ENCODE measurements at regions not wholly inside any gene's neighbourhood (a gene's known extent, or its start where the extent isn't known, plus 50 kb on each side); places are given as distances from the start of the nearest gene placed in this dataset.

DNA sequence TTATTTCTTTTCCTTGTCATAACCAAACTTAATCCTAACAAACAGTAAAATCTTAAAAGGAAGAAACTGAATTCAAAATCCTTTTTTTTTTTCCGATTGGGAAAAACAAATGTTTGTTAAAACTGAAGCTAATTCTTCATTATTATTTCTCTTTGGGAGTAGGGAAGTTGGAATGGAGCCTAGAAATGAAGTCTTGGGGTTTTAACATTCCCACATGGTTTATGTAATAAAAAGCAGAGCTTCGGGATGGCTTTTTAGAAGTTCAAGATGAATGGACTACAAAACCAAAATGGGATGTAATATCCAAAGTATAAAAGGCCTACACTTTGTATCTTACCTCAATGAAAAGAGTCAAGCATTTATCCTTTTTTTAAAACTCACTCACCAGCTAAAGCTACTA lies 189.0 kb upstream of the TMC3 start (continued):
- TF ChIP-seq, protein P1, sequence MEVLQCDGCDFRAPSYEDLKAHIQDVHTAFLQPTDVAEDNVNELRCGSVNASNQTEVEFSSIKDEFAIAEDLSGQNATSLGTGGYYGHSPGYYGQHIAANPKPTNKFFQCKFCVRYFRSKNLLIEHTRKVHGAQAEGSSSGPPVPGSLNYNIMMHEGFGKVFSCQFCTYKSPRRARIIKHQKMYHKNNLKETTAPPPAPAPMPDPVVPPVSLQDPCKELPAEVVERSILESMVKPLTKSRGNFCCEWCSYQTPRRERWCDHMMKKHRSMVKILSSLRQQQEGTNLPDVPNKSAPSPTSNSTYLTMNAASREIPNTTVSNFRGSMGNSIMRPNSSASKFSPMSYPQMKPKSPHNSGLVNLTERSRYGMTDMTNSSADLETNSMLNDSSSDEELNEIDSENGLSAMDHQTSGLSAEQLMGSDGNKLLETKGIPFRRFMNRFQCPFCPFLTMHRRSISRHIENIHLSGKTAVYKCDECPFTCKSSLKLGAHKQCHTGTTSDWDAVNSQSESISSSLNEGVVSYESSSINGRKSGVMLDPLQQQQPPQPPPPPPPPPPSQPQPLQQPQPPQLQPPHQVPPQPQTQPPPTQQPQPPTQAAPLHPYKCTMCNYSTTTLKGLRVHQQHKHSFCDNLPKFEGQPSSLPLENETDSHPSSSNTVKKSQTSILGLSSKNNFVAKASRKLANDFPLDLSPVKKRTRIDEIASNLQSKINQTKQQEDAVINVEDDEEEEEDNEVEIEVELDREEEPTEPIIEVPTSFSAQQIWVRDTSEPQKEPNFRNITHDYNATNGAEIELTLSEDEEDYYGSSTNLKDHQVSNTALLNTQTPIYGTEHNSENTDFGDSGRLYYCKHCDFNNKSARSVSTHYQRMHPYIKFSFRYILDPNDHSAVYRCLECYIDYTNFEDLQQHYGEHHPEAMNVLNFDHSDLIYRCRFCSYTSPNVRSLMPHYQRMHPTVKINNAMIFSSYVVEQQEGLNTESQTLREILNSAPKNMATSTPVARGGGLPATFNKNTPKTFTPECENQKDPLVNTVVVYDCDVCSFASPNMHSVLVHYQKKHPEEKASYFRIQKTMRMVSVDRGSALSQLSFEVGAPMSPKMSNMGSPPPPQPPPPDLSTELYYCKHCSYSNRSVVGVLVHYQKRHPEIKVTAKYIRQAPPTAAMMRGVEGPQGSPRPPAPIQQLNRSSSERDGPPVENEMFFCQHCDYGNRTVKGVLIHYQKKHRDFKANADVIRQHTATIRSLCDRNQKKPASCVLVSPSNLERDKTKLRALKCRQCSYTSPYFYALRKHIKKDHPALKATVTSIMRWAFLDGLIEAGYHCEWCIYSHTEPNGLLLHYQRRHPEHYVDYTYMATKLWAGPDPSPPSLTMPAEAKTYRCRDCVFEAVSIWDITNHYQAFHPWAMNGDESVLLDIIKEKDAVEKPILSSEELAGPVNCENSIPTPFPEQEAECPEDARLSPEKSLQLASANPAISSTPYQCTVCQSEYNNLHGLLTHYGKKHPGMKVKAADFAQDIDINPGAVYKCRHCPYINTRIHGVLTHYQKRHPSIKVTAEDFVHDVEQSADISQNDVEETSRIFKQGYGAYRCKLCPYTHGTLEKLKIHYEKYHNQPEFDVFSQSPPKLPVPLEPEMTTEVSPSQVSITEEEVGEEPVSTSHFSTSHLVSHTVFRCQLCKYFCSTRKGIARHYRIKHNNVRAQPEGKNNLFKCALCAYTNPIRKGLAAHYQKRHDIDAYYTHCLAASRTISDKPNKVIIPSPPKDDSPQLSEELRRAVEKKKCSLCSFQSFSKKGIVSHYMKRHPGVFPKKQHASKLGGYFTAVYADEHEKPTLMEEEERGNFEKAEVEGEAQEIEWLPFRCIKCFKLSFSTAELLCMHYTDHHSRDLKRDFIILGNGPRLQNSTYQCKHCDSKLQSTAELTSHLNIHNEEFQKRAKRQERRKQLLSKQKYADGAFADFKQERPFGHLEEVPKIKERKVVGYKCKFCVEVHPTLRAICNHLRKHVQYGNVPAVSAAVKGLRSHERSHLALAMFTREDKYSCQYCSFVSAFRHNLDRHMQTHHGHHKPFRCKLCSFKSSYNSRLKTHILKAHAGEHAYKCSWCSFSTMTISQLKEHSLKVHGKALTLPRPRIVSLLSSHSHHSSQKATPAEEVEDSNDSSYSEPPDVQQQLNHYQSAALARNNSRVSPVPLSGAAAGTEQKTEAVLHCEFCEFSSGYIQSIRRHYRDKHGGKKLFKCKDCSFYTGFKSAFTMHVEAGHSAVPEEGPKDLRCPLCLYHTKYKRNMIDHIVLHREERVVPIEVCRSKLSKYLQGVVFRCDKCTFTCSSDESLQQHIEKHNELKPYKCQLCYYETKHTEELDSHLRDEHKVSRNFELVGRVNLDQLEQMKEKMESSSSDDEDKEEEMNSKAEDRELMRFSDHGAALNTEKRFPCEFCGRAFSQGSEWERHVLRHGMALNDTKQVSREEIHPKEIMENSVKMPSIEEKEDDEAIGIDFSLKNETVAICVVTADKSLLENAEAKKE (CRISPR knock-in tag; IDR thresholded peaks at IDR 0.05) = no peak
- TF ChIP-seq CREB1 (CRISPR knock-in tag; IDR thresholded peaks at IDR 0.05; ENCODE audit: low read depth) (no peak), NANOG (IDR thresholded peaks at IDR 0.05; ENCODE audit: borderline replicate concordance) (no peak), JUNB (IDR thresholded peaks at IDR 0.05; ENCODE audit: unreplicated experiment) (no peak)

DNA sequence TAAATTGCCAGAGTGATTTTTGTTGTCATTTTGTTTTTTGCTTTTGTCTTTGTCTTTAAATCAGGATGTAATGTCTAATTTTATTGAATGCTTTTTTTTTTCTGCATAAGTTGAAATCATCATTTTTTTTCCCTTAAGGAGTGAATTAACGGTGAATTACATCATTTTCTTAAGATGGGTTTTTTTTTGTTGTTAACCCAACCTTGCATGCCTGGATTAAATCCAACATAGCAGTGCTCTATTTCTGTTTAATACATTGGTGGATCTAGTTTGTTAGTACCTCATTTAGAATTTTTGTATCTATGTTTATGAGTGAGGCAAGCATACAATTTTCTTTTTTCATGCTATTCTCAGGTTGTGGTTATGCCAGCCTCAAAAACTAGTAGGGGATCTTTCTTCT lies 186.4 kb upstream of the TMC3 start:
- Mint-ChIP-seq H3K9me3 (no peaks in the 10 kb centered on the region), H3K4me1 (peaks cover 8% of the 10 kb centered on the region), H3K27ac (no peak overlapping the region), H3K27me3 (ENCODE audit: insufficient read depth, low read depth, poor library complexity) (no peaks in the 10 kb centered on the region), H3K4me3 (no peak overlapping the region), H3K36me3 (ENCODE audit: low read depth) (no peaks in the 10 kb centered on the region)
- H3K27ac ChIP-seq (ENCODE audit: low read depth) = no peak overlapping the region
- H3K9me2 ChIP-seq (ENCODE audit: insufficient read depth) = no peaks in the 10 kb centered on the region
- H4K20me1 ChIP-seq (replicated peaks; ENCODE audit: insufficient read depth) = no peaks in the 10 kb centered on the region
- no peaks in the 10 kb centered on the region for H3K79me2 ChIP-seq (replicated peaks; ENCODE audit: insufficient read depth)
- no peak overlapping the region for H3K4me2 ChIP-seq
- no peaks in the 10 kb centered on the region for H3F3A ChIP-seq (replicated peaks; ENCODE audit: low read depth)
- H2AFZ ChIP-seq = no peak overlapping the region
- ATAC-seq = no peak
- H3K4me1 ChIP-seq (ENCODE audit: insufficient read depth) = peaks cover 4% of the 10 kb centered on the region; the same call in 1 of the 2 replicates
- no peaks in the 10 kb centered on the region for H3K36me3 ChIP-seq (ENCODE audit: insufficient read depth)
- DNase-seq (ENCODE audit: low spot score) = no peak
- H3K27me3 ChIP-seq (ENCODE audit: insufficient read depth) = no peaks in the 10 kb centered on the region
- TF ChIP-seq, protein P1 (CRISPR knock-in tag; IDR thresholded peaks at IDR 0.05) = no peak
- TF ChIP-seq NANOG (IDR thresholded peaks at IDR 0.05; ENCODE audit: borderline replicate concordance) = no peak
- TF ChIP-seq CREB1 (CRISPR knock-in tag; IDR thresholded peaks at IDR 0.05; ENCODE audit: low read depth) = no peak
- TF ChIP-seq EZH2 (IDR thresholded peaks at IDR 0.05; ENCODE audit: low read depth, unreplicated experiment) = no peak
- no peak overlapping the region for H3K4me3 ChIP-seq

Data from GM23338 (cell line).